ENCODE measurements at regions not wholly inside any gene's neighbourhood (a gene's known extent, or its start where the extent isn't known, plus 50 kb on each side); places are given as distances from the start of the nearest gene placed in this dataset.

DNA sequence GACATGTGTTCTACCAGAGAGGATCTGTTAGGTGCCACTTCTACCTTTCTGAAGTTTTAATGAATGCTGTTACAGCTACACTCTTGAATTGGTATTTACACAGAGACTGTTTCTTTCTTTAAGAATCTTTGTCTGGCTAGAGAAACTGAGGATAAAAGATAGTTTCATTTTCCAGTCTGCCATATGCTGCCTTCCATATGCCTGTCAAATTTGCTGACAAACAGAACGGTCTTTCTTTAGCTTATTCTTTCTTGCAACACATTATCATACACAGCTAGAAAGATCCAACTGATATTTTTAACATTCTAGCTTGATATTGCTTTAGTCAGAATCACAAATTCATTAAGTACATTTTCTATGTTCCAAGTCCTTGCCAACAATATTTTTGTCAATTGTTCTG is 409.8 kb upstream of the CELF4 start:
- no peak for DNase-seq

DNA sequence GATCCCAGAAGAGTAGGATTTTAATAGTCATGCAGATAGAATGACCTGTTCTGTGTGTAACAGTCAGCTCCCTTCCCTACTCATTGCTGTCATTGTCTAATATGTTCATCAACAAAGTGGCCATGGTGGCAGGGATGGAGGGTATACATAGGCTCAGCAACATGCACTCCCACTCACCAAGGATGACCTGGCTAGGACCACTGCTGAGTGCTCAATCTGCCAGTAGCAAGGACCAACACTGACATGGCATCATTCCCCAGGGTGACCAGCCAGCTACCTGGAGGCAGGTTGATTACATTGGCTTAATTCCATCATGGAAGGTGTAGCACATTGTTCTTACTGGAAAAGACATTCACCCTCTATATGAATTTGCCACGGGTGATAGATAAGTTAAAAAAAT is 401.7 kb upstream of the CELF4 start:
- DNase-seq, result no peak

DNA sequence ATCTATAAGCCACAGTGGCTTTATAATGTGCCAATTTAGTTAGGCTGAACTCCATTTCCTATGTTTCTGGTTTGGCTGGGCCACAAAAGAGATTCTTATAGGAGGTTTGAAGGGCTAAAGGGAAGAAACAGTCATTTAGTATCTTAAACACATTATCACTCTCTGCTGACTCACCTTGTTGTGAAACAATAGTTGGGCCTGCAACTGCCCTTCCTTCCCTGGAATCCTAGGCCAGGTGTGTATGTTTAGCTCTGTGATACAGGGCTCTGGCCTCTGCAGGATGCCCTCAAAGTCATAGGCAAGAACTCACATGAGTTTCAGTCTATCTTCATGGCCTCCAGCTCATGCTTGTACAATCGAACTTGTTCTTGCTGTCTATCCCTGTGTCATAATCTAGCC is 400.0 kb upstream of the CELF4 start:
- no peak for DNase-seq

DNA sequence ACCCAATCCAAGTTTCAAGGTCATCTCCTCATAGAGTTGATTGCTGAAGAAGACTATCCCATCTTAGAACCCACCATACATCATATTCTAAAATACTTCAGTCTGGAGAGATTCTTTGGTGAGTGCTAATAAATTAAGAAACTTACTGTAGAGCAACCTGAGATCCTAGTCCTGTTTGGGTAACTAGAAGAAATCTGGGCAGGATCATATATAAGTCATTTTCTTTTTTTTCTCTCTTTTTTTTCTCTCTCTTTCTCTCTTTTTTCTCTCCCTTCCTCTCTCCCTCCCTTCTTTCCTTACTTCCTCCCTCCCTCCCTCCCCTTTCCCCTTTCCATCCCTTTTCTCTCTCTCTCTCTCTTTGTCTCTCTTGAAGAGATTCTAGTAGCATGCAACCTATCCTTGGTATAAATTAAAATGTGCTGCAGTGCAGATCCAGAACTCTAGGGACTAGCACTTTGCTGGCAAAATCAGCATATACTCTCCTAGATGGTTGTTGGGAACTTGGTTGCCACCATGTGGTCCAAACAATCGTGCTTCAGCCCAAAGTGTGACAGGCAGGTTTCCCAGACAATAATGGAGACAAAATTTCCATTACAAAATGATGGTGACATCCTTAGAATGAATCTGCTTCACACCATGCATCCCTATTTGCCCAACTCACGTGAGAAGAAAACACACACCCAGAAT is 399.4 kb upstream of the CELF4 start:
- DNase-seq, result no peak

DNA sequence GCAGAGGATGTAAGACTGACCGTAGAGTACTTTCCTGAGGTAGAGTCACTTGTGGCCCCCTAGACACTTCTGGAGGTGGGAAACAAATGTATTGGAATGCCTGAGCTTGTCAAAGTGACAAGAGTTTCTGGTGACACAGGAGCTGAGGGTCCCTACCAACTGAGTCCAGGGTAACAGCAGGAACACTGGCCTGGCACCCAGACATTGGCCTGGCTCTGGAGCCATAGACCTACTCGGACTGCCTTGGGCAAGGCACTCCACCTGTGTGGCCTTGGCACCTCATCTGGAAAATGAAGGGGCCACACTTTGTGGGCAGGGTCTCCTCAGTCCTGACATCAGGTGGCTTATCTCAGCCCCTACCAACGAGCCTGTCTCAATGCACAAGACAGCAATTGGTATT is 398.2 kb upstream of the CELF4 start:
- no peak for DNase-seq

DNA sequence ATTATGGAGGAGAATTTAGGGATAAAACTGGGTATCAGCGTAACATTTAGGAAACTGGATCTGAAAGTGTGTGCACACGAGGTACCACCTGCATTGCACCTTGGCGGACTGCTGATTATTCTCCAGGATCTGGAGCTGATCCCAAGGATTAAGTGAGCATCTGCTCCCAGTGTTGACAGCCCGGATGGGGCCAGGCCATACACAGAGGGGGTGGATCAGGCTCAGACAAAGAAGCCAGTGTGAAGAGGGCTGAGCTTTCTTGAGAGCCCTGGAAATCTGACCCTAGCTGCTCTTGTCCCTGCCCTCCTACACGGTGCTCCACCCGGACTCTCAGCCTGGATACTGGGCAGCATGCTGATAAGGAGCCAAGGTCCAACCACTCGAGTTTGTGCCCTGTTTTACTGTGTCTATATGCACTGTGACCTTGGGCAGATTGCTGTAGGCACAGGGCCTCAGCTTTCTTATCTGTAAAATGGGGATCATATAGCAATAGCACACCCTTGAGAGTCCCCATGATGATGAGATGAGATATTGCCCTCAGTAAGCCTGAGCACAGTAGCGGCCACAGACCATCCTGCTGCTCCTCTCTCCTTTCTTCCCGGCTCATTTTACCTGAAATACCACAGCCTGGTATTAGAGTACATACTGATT is 396.8 kb upstream of the CELF4 start:
- no peak for DNase-seq

DNA sequence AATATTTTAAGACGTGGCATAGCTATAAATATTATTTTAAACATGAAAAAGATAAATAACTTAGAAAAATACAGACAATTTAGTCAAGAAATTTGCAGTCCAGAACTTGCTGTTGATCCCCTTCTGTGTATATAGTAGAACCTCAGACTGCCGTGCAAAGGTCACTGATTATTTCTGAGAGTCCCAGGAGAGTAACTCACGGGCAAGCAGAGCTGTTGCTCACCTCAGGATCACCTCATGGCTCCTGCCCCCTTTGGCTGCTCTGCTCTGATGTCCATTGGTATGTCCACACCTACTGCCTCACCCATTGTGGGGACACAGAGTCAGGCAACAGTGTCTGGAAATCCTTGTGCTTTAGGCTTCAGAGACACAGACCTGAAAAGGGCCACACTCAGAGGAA is 392.9 kb upstream of the CELF4 start:
- no peak for DNase-seq

DNA sequence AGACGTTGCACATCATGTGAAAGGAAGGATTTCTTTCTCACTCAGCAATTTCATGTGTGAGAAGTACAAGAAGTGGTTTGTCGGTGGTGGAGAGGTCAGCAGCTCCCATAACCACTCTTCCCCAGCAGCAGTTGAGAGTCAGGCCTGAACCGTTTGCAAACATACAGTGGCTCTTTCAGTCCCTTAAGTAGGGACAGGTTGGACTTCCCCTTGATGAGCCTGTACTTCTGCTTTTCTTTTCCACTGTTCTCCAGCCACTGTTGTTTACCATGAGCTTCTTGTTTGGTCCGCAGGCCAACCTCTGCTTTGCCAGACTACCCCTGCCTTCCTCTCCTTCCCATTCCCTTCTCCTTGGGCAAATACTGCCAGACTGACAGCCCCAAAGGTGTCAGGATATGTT is 391.3 kb upstream of the CELF4 start:
- DNase-seq, result no peak

DNA sequence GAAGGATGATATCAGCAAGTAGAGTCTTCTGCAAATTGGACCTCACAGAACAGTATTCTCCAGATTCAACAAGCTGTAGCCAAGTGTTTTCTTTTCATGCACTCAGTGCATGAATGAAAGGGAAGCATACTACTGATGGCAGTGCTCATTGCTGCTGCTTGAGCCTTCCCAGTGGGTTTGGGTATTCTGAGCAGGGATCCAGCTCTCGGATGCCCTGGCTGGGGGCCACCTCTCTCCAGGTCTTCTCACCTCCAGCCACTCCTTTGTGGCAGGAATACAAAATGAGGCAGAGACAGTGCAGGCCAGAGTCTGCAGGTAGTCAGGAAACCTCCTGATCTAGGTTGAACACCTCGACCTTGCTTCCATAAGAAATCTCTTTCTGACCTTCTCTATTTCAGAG is 390.4 kb upstream of the CELF4 start:
- no peak for DNase-seq

DNA sequence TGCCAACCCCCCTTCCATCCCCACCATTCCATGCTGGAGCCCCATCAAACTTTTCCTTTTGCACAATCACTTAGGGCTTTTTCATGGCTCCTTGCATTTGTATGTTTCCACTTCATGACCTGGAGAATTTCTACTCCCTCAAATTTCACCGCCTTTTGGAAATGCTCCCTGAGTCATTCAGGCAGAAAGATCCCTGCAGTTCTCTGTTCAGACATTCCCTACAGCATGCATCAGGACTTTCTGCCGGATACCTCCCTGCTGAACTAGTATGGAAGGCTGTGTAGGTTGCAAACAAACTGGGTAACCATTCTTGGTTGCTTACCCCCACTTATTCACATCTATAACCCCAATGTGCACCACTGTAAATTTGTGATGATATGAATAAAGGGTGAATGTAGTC is 389.6 kb upstream of the CELF4 start:
- no peak for DNase-seq

DNA sequence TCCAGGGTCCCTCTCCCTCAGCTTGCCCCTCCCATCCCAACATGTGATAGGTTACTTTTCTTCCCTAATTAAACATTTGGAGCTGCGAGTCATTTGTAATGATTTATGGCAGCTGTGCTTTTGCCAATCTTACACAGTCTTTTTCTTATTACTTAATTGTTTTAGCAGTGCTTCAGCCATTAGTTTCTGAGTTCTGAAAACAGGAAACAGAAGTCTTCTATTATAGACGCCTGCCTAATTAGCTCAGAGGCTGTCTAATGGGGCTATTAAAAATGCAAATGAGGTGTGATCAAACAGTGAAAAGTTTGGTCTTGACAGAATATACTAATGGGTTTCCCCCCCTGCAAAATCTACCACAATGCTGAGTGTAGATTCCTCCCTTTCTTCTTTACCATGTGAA is 388.3 kb upstream of the CELF4 start:
- DNase-seq, result no peak

DNA sequence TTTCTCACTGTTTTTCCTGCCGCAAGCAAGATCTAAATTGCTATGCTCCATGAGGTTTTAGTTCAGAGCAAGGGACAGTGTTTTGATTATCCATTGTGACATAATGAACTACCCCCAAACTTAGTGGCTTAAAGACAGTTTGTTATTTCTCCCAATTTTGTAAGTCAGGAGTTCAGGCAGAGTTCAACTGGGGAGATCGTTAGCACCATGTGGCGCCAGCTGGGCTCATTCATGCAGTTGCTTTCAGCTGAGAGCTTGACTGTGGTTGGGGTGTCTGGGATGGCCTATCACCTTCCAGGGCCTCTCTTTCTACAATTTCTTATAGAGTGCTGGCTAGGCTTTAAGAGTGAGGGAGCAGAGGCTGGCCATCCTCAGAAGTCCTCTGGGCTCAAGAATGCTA is 382.9 kb upstream of the CELF4 start:
- DNase-seq, result no peak

DNA sequence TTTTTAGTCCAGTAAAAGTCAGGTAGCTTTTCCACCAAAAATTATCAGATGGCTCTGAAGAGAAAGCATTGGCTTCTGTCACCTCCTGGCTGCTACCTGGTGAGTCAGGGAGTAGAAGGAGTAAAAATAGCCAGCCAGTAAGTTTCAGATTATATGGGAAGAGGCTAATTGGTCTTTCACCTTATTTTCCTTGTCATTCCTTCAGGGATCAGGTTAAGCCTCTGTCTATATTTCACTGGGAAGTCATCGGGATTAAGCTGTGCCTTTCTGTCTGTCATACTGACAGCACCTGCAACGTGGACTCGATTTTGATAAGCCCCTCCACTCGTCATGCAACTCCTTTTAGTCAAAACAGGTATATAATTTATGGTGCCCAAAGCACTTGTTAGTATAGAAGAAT is 380.7 kb upstream of the CELF4 start:
- DNase-seq, result no peak

DNA sequence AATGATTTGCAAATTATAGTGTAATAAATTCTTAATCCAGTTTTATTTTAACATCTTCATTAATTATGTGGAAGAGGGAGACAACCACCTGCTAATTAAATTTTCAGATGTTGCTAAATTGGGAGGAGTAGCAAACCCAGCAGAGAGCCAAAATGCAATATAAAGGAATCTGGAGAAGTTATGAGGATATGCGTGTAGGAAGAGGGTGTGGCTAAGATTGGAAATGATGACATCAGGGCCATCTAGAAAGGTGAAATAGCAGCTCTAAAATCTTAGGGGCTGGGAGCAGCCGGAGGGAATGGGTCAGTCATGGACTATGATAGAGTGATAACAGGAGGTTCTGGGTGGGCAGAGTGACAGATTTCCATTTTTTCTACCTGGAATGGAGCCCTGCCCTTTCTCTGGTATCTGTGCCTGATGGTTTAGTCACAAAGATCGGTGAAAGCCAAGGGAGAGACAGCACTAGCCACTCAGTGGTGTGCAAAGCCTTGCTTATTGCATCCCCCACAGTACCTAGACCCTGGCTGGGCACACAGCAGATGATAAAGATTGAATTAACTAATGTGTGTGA is 379.2 kb upstream of the CELF4 start:
- no peak for DNase-seq

DNA sequence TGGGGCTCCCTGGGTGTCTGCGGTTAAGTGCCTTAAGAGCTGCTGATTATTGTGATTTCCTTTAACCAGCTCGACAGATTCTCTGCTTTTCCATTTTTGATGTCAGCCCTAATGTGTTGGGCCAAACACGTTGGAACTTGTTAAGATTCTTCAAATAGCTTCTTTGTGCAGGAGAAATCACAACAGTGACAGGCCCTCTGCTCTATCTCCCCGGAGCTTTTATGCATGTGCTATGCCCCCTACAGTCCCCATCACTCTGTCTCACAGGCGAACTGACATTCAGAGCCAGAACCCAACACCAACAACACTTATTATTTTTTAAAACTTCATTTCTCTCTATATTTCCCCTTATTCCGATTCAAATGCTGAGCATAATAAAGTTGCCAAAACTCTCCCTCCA is 371.7 kb upstream of the CELF4 start:
- DNase-seq, result no peak

DNA sequence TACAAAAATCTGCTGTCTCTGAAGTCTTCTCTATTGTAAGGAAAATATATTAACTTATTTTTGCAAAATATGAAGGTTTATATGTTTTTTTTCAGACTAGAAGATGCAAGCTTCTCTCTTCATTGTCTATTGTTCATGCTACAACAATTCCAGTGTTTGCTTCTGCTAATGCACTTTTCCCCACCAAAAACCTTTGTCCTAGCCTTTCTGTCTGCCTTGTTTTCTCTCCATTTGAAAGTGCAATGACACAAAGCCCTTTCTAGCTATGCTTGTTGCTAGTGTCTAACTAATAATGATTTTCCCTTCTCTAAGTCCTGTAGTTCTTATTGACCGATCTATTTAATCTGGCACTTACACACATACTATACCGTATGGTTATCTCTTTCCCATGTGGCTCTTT is 369.5 kb upstream of the CELF4 start:
- DNase-seq, result no peak

DNA sequence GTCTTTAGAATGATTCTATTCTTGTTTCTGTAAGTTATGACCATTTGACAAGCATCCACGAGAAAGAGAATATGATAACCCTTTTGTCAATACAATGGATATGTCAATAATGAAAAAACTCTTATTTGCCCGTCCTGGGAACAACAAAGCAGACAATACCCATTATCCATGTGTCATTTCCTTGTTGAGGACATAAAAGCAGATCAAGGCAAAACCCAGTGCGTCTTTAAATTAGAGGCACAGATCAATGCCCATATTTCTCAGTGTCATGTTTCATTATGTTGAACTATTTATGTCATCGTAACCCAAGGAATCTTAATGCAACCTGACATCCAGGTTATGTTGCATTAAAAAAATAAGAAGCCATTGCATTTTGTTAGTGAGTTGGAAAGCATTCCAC is 365.0 kb upstream of the CELF4 start:
- DNase-seq, result no peak

DNA sequence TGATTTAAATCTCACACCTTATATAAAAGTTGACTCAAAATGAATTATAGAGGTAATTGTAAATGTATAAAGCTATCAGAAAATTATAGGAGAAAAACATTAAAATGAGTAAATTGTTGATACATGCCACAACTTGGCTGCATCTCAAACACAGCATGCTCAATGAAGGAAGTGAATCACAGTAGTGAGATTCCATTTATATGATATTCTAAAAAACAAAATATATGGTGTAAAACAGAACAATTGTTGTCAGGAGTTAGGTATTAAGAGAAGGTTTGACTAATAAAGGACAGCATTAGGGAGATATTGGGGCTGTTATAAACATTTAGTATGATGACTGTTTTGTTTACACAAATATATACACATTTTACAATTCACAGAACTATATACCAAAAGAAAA is 356.6 kb upstream of the CELF4 start:
- DNase-seq, result no peak

DNA sequence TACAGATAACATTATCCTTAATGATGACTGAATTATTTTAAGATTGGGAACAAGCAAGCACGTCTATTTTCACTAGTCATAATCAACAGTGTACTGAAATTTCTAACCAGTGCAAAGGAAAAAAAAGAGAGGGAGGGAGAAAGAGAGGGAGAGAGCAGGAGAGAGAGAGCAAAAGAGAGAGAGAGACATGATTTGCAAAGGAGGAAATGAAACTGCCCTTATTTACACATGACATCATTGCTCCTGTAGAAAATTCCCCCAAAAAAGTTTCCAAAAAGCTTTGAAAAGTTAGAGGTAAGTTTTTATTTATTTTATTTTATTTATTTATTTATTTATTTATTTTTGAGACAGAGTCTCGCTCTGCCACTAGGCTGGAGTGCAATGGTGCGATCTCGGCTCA is 355.3 kb upstream of the CELF4 start:
- DNase-seq, result no peak

DNA sequence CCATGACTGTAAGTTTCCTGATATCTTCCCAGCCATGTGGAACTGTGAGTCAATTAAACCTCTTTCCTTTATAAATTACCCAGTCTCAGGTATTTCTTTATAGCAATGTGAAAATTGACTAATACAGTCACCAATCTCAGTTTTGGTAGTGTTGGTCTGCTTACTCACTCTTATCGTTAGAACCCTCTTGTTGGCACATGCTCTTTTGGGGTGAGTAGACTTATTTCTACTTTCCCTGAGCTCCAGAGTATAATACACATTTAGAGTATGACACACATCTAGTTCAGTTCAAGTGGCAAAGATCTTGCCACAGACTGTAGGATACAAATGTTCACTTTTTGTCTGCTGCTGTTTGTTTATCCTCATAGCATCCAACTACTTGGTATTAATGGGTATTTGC is 347.5 kb upstream of the CELF4 start:
- no peak for DNase-seq

DNA sequence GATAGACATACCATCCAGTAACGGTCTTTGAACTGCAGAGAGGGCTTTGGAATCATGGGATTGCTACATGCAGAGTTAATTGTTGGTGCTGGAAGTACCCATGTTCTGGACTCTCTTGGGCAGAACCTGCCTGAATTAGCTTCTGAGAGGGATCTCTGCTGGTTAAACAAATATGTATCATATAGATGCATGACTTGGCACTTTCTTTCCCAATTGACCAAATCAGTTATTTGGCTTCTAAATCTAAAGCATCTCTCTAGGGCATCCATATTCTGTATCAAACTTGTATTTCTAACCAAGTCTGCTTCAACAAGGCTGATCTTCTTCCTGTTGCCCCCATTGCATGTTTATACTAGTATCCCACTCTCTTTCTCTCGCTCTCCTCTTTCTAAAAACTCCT is 336.7 kb upstream of the CELF4 start:
- DNase-seq, result no peak

DNA sequence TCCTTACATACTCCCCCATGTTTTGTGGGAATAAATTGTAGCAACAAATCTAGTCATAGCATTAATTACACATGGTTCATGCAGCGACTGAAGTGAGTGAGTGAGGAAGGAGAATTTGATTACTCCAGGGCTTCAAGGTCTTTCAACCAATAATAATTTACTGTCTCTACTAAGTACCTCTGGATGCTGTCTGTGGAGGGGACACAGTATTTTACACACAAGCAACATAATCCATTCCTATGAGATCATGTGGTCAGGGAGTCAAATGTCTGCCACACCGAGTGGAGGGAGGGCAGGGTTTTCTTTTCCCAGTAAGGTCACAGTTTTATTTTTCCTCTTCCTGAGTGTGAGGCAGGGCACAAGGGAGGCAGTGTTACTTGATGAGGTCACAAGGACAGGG is 334.7 kb upstream of the CELF4 start:
- DNase-seq, result no peak

DNA sequence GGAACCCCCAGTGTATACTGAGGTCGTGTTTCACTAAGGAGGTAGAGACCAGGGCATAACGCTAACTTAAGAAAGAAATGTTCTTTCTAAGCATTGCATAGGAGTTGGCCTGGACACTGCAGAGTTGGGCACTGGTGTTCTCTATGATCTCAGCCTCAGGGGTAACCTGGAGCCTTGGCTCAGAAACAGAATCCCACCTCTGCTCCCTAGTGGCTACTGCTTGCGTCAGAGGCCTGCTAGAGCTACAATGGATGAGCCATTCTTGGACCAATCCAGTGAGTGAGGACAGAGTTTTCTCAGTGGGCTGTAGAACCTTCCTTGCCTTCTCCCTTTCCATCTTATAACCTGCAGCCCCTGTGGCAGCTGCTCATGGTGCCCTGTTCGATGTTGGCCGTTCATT is 324.4 kb upstream of the CELF4 start:
- DNase-seq, result no peak

DNA sequence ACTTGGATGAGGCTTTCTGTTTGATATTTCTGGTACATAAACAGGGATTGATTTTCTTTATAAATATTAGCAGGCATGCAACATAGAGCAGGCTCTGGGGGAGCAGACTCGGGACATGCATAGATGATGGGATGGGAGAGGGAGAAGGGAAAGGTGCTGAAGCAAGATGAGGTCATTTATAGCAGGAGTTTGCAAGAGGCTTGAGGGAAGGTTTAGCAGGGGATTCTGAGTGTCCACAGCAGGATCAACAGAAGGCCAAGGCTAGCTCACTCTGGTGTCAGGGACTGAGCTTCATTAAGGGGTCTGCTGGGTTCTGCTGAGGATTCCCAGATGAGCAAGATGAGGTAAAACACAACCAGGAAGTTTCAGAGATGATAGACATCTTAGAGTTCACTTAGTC is 309.1 kb upstream of the CELF4 start:
- DNase-seq, result no peak

DNA sequence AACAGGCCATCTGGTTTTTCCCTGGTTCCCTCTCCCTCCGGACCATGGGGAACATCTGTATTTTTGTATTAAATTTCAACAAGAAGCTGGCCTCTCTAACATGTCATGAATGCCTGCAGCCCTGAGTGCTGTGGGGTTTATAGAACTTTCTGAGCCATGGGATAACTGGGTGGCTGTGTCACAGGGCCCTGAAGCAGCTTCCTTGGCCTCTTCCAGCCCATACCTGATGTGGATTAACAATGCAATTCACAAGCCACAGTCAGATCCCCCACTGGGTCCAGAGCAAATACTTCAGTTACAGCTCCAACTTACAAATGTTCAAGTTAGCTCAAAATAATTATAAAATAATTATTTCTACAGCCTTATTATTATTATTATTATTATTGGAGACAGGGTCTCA is 307.8 kb upstream of the CELF4 start:
- DNase-seq, result no peak
